ENCODE measurements at regions not wholly inside any gene's neighbourhood (a gene's known extent, or its start where the extent isn't known, plus 50 kb on each side); places are given as distances from the start of the nearest gene placed in this dataset.
"Not testable (repeated sequence)": the region's sequence is repeated elsewhere in the genome, so short reads cannot be mapped to it uniquely, and the experiment has no call there.

- in situ Hi-C loops (cut with HindIII; ENCODE audit: low pct_unique_long_range_greater_than_20kb, low sequenced_read_pairs) = no loop called here
- no peak for DNase-seq (ENCODE audit: low read depth)
Measured at GRCh38 chr6:81634155-81634880, 118.2 kb downstream of the TENT5A start.

DNA sequence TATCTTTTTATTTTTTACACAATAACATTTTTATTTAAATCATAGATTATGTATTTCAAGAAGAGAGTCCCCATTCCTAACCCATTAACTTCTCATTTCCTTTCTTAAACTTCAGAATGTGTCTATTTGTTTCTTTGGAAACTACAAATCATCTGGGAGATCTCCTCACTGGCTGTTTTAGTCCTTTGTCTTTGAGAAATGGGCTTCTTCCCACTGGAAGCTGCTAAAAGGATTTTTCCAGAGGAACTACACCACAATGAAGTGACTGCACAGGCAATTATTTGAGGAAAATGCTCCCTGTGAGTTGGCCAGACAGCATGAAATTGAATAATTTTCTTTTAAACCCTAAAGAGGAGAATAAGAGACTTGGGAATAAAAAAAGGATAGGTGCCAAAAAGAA lies 119.1 kb downstream of the TENT5A start:
- in situ Hi-C loops (cut with HindIII; ENCODE audit: low pct_unique_long_range_greater_than_20kb, low sequenced_read_pairs) = no loop called here
- DNase-seq (ENCODE audit: low read depth) = no peak

DNA sequence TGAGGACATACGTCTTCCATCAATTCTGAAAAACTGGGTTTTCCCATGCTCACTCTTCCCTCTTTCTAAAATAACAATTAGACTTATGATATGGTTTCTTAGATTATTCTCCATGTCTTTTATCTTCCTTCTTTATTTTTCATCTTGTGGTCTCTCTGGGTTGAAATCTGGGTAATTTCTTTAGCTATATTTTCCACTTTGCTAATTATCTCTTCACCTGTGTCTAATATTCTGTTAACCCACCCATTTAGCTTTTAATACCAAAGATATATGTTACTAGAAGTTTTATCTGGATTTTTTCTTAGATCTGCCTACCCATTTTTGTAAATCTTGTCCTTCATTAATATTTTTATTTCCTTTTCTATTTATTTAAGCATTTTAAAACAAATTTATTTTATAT lies 121.8 kb downstream of the TENT5A start:
- DNase-seq (ENCODE audit: low read depth) = no peak
- in situ Hi-C loops (cut with HindIII; ENCODE audit: low pct_unique_long_range_greater_than_20kb, low sequenced_read_pairs) = no loop called here

GRCh38 chr6:81625216-81625615 lies 127.3 kb downstream of the TENT5A start:
- in situ Hi-C loops (cut with HindIII; ENCODE audit: low pct_unique_long_range_greater_than_20kb, low sequenced_read_pairs) = no loop called here
- DNase-seq (ENCODE audit: low read depth) = no peak

- in situ Hi-C loops (cut with HindIII; ENCODE audit: low pct_unique_long_range_greater_than_20kb, low sequenced_read_pairs) = no loop called here
- no peak for DNase-seq (ENCODE audit: low read depth)
Measured at GRCh38 chr6:81624453-81624852, 128.0 kb downstream of the TENT5A start.

- no peak for DNase-seq (ENCODE audit: low read depth)
- in situ Hi-C loops (cut with HindIII; ENCODE audit: low pct_unique_long_range_greater_than_20kb, low sequenced_read_pairs) = no loop called here
Measured at GRCh38 chr6:81623106-81623759, 129.2 kb downstream of the TENT5A start.

DNA sequence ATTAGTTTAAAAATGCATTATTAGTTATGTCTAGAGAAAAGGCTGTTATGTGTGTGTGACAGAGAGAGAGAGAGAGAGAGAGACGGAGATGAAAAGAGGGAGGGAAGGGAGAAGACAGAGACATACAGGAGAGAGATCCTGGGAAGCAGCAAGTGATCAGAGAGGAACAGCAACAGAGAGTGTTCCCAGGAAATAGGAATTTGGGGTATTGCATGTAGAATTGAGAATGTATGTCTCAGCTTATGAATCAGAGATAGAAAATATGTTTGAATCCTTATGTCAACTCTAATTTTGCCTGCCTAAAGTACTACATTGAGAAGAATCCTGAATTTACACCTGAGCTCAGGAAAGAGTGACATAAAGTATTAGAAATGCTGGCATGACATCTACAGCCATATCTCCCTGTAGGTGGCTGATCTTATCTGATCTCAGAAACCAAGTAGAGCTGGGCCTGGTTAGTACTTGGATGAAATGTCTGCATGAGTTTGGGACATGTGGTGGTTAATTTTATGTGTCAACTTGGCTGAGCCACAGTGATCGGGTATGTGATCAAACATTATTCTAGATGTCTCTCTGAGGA lies 130.6 kb downstream of the TENT5A start:
- in situ Hi-C loops (cut with HindIII; ENCODE audit: low pct_unique_long_range_greater_than_20kb, low sequenced_read_pairs) = no loop called here
- DNase-seq (ENCODE audit: low read depth) = no peak

- in situ Hi-C loops (cut with HindIII; ENCODE audit: low pct_unique_long_range_greater_than_20kb, low sequenced_read_pairs) = no loop called here
- no peak for DNase-seq (ENCODE audit: low read depth)
Measured at GRCh38 chr6:81614292-81614691, 138.2 kb downstream of the TENT5A start.

- no peak for DNase-seq (ENCODE audit: low read depth)
- in situ Hi-C loops (cut with HindIII; ENCODE audit: low pct_unique_long_range_greater_than_20kb, low sequenced_read_pairs) = no loop called here
Measured at GRCh38 chr6:81613606-81614005, 138.9 kb downstream of the TENT5A start.

DNA sequence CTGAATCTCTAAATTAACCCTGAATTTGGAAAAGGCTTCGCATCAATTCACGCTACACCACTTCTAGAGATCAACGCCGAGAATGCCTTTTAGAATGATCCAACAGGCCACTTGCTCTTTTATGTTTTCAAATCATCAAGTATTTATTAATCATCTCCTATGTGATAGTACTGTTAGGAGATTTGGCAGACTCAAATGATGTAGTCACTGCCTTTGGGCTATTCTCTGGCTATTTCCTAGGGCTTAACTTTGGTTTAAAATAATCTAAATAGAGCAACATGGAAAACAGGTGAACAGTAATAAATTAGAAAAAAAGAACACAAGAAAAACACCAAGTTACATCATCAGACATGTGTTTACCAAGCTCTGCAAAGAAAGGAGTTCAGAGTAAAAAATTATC lies 140.3 kb downstream of the TENT5A start:
- DNase-seq (ENCODE audit: low read depth) = no peak
- in situ Hi-C loops (cut with HindIII; ENCODE audit: low pct_unique_long_range_greater_than_20kb, low sequenced_read_pairs) = no loop called here

DNA sequence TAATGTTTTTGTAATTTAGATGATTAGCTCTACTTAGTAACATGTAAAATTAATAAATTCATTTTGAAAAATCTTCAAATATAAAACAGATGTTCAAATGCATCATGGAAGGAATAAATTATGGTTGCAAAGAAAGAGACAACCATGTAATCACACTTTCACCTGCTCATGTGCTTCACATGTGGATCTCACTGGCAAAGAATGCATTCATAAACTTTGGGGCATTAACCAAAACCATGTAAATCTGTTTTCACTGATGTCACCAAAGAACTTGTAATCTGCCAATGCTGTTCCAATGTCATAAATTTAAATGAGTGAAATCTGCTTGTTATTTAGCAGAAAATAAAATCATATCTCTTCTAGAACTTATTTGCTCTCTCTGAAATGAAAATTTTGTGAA lies 142.7 kb downstream of the TENT5A start:
- in situ Hi-C loops (cut with HindIII; ENCODE audit: low pct_unique_long_range_greater_than_20kb, low sequenced_read_pairs) = no loop called here
- DNase-seq (ENCODE audit: low read depth) = no peak

DNA sequence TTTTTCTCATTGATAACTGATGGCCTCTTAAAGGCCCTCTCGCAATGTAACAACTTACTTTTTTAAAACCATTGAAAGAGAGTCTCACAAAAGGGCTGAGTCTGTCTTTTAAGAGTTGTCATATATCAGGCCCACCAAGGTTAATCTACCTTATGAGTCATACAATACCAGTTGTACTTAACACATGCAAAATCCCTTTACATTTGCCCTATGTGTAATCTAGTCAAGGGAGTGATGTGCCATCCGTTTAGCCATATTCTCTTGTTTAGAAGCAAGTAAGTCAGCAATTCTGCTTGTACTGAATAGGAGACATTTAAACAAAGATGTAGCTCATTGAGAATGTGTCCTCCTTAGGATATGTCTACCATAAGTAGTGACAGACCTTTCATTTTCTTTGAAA lies 143.7 kb downstream of the TENT5A start:
- DNase-seq (ENCODE audit: low read depth) = no peak
- in situ Hi-C loops (cut with HindIII; ENCODE audit: low pct_unique_long_range_greater_than_20kb, low sequenced_read_pairs) = no loop called here

DNA sequence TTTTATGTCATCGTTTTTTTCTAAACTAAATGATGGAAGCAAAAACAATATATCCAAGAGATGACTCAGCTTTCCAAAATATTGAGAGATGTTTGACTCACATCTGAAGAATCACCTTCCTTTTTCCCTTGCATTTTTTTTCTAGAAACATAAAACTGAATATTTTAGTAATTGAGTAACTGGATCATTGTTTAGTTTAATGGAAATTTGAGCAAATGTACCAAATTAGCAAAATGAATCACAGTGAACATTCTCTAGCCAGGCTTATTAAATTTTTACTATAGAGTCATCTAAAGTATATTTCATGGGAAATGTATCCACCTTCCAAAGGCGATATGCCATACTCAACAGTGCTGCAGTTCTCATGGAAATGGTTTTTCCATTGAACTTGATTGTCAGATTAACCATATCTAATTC lies 145.5 kb downstream of the TENT5A start:
- in situ Hi-C loops (cut with HindIII; ENCODE audit: low pct_unique_long_range_greater_than_20kb, low sequenced_read_pairs) = no loop called here
- DNase-seq (ENCODE audit: low read depth) = no peak

DNA sequence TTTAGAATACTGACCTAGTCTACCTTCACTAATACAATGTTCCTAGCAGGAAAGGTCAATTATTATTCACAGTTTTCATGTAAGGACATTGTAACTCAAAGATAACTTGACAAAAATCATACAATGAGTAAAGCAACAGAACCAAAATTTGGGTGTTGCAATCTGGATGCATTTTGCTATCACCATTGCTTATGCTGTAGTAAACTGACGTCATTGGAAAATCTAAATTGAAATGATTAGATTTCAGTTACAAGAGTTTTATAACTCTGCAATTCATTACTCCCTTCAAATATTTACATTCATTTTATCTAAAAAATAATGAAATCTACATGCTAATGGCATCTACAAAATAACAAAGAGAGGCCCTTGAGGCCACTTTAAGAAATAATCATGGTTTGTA lies 147.0 kb downstream of the TENT5A start:
- in situ Hi-C loops (cut with HindIII; ENCODE audit: low pct_unique_long_range_greater_than_20kb, low sequenced_read_pairs) = no loop called here
- no peak for DNase-seq (ENCODE audit: low read depth)

- no peak for DNase-seq (ENCODE audit: low read depth)
- in situ Hi-C loops (cut with HindIII; ENCODE audit: low pct_unique_long_range_greater_than_20kb, low sequenced_read_pairs) = no loop called here
Measured at GRCh38 chr6:81601918-81602317, 150.6 kb downstream of the TENT5A start.

DNA sequence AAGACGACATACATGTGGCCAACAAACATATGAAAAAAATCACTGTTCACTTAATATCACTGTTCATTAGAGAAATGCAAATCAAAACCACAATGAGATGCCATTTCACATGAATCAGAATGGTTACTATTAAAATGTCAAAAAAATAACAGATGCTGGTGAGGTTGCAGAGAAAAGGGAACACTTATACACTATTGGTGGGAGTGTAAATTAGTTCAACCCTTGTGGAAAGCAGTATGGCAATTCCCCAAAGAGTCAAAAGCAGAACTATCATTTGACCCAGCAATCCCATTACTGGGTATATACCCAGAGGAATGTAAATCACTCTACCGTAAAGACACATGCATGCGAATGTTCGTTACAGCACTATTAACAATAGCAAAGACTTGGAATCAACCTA lies 152.0 kb downstream of the TENT5A start:
- DNase-seq (ENCODE audit: low read depth); in situ Hi-C loops (cut with HindIII; ENCODE audit: low pct_unique_long_range_greater_than_20kb, low sequenced_read_pairs): not testable (repeated sequence)

DNA sequence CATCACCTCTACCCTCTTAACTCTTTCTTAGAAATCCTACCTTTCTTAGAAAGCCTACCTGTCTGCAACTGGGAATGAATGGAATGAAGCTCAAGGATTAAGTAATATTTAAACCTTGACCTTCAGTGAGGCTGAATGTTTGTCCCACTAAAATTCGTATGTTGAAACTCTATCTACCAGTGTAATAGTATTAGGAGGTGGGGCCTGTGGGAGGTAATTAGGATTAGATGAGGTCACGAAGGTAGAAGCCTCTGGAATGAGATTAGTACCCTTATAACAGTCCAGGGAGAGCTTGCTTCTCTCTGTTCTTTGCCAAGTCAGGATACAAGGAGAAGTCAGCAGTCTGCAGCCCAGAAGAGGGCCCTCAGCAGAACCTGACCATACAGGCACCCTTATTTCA lies 158.0 kb downstream of the TENT5A start:
- no peak for DNase-seq (ENCODE audit: low read depth)
- in situ Hi-C loops (cut with HindIII; ENCODE audit: low pct_unique_long_range_greater_than_20kb, low sequenced_read_pairs) = no loop called here

- in situ Hi-C loops (cut with HindIII; ENCODE audit: low pct_unique_long_range_greater_than_20kb, low sequenced_read_pairs) = no loop called here
- no peak for DNase-seq (ENCODE audit: low read depth)
Measured at GRCh38 chr6:81590314-81590691, 162.2 kb downstream of the TENT5A start.

GRCh38 chr6:81589465-81590313 lies 162.8 kb downstream of the TENT5A start:
- in situ Hi-C loops (cut with HindIII; ENCODE audit: low pct_unique_long_range_greater_than_20kb, low sequenced_read_pairs) = no loop called here
- DNase-seq (ENCODE audit: low read depth) = no peak

Data from Caki2 (cell line).